A673 (cell line): ENCODE measurements at regions not wholly inside any gene's neighbourhood (a gene's known extent, or its start where the extent isn't known, plus 50 kb on each side); places are given as distances from the start of the nearest gene placed in this dataset.

ENCODE experiments used
- BruUV-seq: library from RNA; stranded (reverse); fragments of 400-500 nt; replicated peaks from 2 replicates; lab custom pipeline; 2021; lab: Mats Ljungman, UMichigan
- CTCF ChIA-PET: fragments of 300-600 bp; sonication (Branson Sonifier 250); formaldehyde crosslinking; loops from one replicate; lab custom pipeline; 2022; ENCODE audit warnings: antibody characterized with exemption; lab: Charles Lee
- POLR2A ChIA-PET: fragments of 300-600 bp; sonication (Branson Sonifier 250); formaldehyde crosslinking; loops from one replicate; lab custom pipeline; 2022; ENCODE audit warnings: antibody characterized with exemption; ENCODE audit not compliant: low non-redundant PET; lab: Charles Lee
- DNase-seq: peaks from one replicate; pipeline ENCODE4 v3.0.0-alpha.2; 2015; ENCODE audit warnings: low spot score
- H3K27ac ChIP-seq: fragments of 200-600 bp; sonication (generic); 2 replicates; pipeline ENCODE4 v1.5.1; 2016; ENCODE audit warnings: mixed run types, low read depth, mild to moderate bottlenecking, mixed read lengths, antibody characterized with exemption, low read length; ENCODE audit not compliant: poor library complexity, severe bottlenecking
- H3K27me3 ChIP-seq: fragments of 200-600 bp; sonication (generic); replicated peaks from 2 replicates; pipeline ENCODE4 v1.6.1; 2017; ENCODE audit warnings: mixed run types, low read depth, mild to moderate bottlenecking, mixed read lengths, antibody characterized with exemption, low read length; ENCODE audit not compliant: insufficient read depth, poor library complexity
- H3K36me3 ChIP-seq: fragments of 200-600 bp; sonication (generic); 2 replicates; pipeline ENCODE4 v1.6.1; 2016; ENCODE audit warnings: mixed run types, mild to moderate bottlenecking, mixed read lengths, antibody characterized with exemption, low read length; ENCODE audit not compliant: insufficient read depth, poor library complexity, severe bottlenecking
- H3K4me1 ChIP-seq: fragments of 200-600 bp; sonication (generic); 2 replicates; pipeline ENCODE4 v1.6.1; 2017; ENCODE audit warnings: mixed run types, mild to moderate bottlenecking, mixed read lengths, antibody characterized with exemption, low read length; ENCODE audit not compliant: insufficient read depth, poor library complexity, severe bottlenecking
- H3K4me3 ChIP-seq: fragments of 200-600 bp; sonication (generic); 2 replicates; pipeline ENCODE4 v1.5.1; 2016; ENCODE audit warnings: low read depth, mixed run types, mild to moderate bottlenecking, mixed read lengths, low read length; ENCODE audit not compliant: poor library complexity, severe bottlenecking
- H3K9me3 ChIP-seq: fragments of 200-600 bp; sonication (generic); 2 replicates; pipeline ENCODE4 v1.6.1; 2016; ENCODE audit warnings: mixed run types, low read depth, mild to moderate bottlenecking, mixed read lengths, antibody characterized with exemption, low read length; ENCODE audit not compliant: poor library complexity, severe bottlenecking
- EZH2 ChIP-seq: fragments of 200-600 bp; sonication (generic); IDR thresholded peaks from 2 replicates; pipeline ENCODE4 v1.6.1; 2017; ENCODE audit warnings: borderline replicate concordance, low read depth, mild to moderate bottlenecking, mixed read lengths, antibody characterized with exemption, low read length; ENCODE audit not compliant: poor library complexity, severe bottlenecking
- intact Hi-C: fragments of 100-400 bp; cut with micrococcal nuclease; formaldehyde crosslinking; loops from one replicate; pipeline ENCODE4 v1.10.0; 2022; ENCODE audit not compliant: unreplicated experiment
- TF ChIP-seq, protein P1 (sequence below): fragments of 300-800, 200-600 bp; sonication (generic); conservative IDR thresholded peaks from 2 replicates; pipeline ENCODE4 v1.5.1; 2017; ENCODE audit warnings: low read depth, mild to moderate bottlenecking, antibody characterized with exemption, low read length, moderate library complexity, mixed read lengths

DNA sequence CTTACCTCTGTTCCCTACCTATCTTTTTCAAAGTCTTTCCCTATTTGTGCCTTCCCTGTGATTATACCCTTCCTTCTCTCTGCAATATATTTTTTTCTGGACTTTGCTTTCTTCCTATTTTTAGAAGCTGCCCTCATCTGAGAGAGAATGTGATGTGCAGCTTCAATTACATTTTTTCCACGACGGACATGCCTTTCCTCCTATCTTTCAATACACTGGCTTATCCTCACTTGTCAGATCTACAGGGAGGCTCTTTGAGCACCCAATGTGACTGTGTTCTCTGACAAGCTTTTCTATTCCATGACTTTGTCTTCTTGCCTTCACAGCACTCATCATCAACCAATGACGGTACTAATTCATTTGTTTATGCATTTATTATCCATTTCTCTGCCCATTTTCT is 227.9 kb upstream of the CLINT1 start:
- BruUV-seq = no TSS peak
- no peaks in the 10 kb centered on the region for H3K27me3 ChIP-seq
- no peak overlapping the region for H3K27ac ChIP-seq
- ChIA-PET CTCF (interaction anchor here (1.4 kb wide), 1 partner anchor 12 kb away, joined by 5 read pairs; no protein-coding TSS in a partner anchor), POLR2A (no interaction called here)
- no peaks in the 10 kb centered on the region for H3K9me3 ChIP-seq
- H3K36me3 ChIP-seq = no peaks in the 10 kb centered on the region
- H3K4me3 ChIP-seq = no peak overlapping the region
- H3K4me1 ChIP-seq = no peaks in the 10 kb centered on the region
- intact Hi-C loops = no loop called here
- no peak for TF ChIP-seq EZH2
- TF ChIP-seq, protein P1, sequence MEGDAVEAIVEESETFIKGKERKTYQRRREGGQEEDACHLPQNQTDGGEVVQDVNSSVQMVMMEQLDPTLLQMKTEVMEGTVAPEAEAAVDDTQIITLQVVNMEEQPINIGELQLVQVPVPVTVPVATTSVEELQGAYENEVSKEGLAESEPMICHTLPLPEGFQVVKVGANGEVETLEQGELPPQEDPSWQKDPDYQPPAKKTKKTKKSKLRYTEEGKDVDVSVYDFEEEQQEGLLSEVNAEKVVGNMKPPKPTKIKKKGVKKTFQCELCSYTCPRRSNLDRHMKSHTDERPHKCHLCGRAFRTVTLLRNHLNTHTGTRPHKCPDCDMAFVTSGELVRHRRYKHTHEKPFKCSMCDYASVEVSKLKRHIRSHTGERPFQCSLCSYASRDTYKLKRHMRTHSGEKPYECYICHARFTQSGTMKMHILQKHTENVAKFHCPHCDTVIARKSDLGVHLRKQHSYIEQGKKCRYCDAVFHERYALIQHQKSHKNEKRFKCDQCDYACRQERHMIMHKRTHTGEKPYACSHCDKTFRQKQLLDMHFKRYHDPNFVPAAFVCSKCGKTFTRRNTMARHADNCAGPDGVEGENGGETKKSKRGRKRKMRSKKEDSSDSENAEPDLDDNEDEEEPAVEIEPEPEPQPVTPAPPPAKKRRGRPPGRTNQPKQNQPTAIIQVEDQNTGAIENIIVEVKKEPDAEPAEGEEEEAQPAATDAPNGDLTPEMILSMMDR = no peak
- no peak for DNase-seq

DNA sequence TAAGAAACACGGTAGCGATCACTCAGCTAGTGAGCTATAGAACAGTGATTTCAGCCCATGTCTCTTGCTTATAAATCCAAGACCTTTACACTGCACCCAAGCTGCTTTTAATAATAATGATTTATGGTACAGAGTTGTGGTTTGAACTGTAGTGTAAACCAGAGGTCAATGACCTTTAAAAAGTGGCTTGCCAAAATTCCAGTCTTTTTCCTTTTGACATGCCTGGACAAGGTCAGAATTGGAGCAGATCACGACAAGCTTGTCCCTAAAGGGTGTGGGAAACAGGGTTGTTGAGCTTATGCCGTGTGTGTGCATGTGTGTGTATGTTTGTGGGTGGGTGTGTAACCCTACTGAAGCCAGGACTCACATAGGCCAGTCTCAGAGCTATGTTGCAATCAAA is 225.3 kb upstream of the CLINT1 start:
- no peaks in the 10 kb centered on the region for H3K4me1 ChIP-seq
- H3K36me3 ChIP-seq = no peaks in the 10 kb centered on the region
- POLR2A ChIA-PET = no interaction called here
- H3K27ac ChIP-seq = no peak overlapping the region
- no peak for TF ChIP-seq EZH2
- TF ChIP-seq, protein P1 = no peak
- intact Hi-C loops = no loop called here
- no peaks in the 10 kb centered on the region for H3K27me3 ChIP-seq
- no peak overlapping the region for H3K4me3 ChIP-seq
- BruUV-seq = no TSS peak
- CTCF ChIA-PET = no interaction called here
- no peaks in the 10 kb centered on the region for H3K9me3 ChIP-seq
- no peak for DNase-seq

DNA sequence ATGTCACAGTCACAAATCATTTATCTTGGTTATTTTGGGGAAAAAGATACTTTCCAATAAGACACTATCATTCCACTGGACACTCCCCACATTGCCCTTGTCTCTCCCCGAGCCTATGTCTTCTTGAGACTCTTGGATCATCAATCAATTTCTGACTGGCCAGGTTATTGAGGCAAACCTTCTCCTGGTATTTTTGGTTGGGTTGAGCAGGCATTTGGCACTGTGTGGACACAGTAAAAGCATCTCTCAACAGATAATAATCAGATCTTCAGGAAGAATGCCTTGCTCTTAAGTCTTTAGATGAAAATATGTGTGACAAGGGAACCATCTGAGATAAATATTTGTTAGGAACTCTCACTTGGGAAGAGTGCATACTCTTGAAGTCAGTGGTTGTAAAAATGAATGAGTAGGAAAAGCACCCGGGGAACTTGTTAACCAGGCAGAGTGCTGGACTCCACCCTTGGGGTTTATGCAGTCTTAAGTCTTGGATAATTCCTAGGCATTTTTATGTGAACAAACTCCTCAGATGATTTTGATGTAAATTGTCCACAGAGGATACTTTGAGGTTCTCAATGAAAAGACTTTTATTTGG is 223.8 kb upstream of the CLINT1 start:
- TF ChIP-seq EZH2 = no peak
- CTCF ChIA-PET = no interaction called here
- H3K27ac ChIP-seq = no peak overlapping the region
- intact Hi-C loops = no loop called here
- POLR2A ChIA-PET = no interaction called here
- H3K27me3 ChIP-seq = no peaks in the 10 kb centered on the region
- no peak overlapping the region for H3K4me3 ChIP-seq
- no peaks in the 10 kb centered on the region for H3K9me3 ChIP-seq
- DNase-seq = no peak
- H3K4me1 ChIP-seq = no peaks in the 10 kb centered on the region
- H3K36me3 ChIP-seq = no peaks in the 10 kb centered on the region
- no TSS peak for BruUV-seq

GRCh38 chr5:158080112-158080511 is 221.2 kb upstream of the CLINT1 start:
- ChIA-PET POLR2A (no interaction called here), CTCF (no interaction called here)
- Histone ChIP-seq H3K36me3 (no peaks in the 10 kb centered on the region), H3K4me1 (no peaks in the 10 kb centered on the region), H3K4me3 (no peak overlapping the region), H3K27ac (no peak overlapping the region), H3K27me3 (no peaks in the 10 kb centered on the region), H3K9me3 (no peaks in the 10 kb centered on the region)
- BruUV-seq = no TSS peak
- no peak for DNase-seq
- intact Hi-C loops = no loop called here
- TF ChIP-seq, protein P1 = no peak
- TF ChIP-seq EZH2 = no peak
